ENCODE measurements at regions not wholly inside any gene's neighbourhood (a gene's known extent, or its start where the extent isn't known, plus 50 kb on each side); places are given as distances from the start of the nearest gene placed in this dataset.

DNA sequence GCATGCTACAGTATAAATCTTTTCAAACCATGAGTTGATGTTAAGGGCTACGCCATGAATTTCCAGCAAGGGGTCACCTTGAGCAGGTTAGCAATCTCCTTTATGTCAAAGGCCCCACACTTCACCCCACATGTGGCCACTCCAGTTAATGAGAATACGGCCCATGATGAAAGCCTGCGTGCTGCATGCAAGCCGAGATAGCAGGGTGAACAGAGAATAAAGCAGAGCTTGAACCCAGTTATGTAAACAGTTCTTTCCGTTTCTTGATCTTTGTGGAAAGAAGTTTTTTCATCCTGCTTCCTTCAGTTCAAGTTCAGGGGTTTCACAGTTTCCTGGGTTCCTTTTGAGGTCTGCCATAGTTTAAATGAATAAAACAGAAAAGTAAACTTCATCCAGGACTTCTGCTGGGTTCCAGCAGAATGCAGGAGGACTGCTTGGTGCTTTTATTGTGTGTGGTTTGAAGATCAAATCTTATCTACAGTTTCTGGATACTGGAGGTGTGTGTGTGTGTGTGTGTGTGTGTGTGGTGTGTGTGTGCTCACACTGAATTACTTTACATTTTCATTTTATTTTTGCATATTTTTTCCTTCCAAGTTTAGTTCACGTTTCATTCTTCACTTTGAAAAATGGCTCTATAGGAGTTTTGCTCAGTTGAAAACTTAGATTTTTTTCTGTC lies 87.1 kb downstream of the HMHB1 start:
- TF ChIP-seq, protein P1, sequence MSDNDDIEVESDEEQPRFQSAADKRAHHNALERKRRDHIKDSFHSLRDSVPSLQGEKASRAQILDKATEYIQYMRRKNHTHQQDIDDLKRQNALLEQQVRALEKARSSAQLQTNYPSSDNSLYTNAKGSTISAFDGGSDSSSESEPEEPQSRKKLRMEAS (IDR thresholded peaks at IDR 0.05) = no peak
- TF ChIP-seq RAD21 (IDR thresholded peaks at IDR 0.05; ENCODE audit: low read depth) (no peak), YY1 (IDR thresholded peaks at IDR 0.05; ENCODE audit: low read depth) (no peak), CEBPB (IDR thresholded peaks at IDR 0.05) (no peak), NFIC (IDR thresholded peaks at IDR 0.05) (no peak), FOXM1 (IDR thresholded peaks at IDR 0.05; ENCODE audit: borderline replicate concordance, low read depth) (no peak), TAF1 (IDR thresholded peaks at IDR 0.05; ENCODE audit: low read depth) (no peak), CREB1 (IDR thresholded peaks at IDR 0.05; ENCODE audit: low read depth) (no peak)

DNA sequence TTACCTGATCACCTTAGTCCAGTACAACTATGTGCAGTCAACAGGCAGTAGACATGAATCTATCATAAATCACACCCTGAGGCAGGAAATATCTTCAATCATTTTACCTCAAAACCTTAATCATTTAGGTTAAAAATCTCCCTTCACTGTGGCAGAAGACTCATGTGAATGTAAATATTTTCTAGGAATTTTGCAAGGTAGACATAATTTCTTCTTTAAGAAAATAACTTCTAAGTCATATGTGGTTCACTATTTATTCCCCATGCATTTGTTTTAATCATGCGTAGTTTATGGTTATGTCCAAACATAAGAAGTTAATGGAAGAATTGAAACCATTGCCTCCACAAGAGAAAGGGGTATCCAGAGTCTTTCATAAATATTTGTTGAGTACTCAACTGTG lies 97.0 kb downstream of the HMHB1 start:
- TF ChIP-seq TEAD4 (IDR thresholded peaks at IDR 0.05) (no peak), YY1 (IDR thresholded peaks at IDR 0.05; ENCODE audit: low read depth) (no peak), CREB1 (IDR thresholded peaks at IDR 0.05; ENCODE audit: low read depth) (no peak), EP300 (IDR thresholded peaks at IDR 0.05; ENCODE audit: borderline replicate concordance) (no peak), EGR1 (IDR thresholded peaks at IDR 0.05) (no peak), TCF12 (IDR thresholded peaks at IDR 0.05; ENCODE audit: low read depth) (no peak), RAD21 (IDR thresholded peaks at IDR 0.05; ENCODE audit: low read depth) (no peak)
- TF ChIP-seq, protein P2, sequence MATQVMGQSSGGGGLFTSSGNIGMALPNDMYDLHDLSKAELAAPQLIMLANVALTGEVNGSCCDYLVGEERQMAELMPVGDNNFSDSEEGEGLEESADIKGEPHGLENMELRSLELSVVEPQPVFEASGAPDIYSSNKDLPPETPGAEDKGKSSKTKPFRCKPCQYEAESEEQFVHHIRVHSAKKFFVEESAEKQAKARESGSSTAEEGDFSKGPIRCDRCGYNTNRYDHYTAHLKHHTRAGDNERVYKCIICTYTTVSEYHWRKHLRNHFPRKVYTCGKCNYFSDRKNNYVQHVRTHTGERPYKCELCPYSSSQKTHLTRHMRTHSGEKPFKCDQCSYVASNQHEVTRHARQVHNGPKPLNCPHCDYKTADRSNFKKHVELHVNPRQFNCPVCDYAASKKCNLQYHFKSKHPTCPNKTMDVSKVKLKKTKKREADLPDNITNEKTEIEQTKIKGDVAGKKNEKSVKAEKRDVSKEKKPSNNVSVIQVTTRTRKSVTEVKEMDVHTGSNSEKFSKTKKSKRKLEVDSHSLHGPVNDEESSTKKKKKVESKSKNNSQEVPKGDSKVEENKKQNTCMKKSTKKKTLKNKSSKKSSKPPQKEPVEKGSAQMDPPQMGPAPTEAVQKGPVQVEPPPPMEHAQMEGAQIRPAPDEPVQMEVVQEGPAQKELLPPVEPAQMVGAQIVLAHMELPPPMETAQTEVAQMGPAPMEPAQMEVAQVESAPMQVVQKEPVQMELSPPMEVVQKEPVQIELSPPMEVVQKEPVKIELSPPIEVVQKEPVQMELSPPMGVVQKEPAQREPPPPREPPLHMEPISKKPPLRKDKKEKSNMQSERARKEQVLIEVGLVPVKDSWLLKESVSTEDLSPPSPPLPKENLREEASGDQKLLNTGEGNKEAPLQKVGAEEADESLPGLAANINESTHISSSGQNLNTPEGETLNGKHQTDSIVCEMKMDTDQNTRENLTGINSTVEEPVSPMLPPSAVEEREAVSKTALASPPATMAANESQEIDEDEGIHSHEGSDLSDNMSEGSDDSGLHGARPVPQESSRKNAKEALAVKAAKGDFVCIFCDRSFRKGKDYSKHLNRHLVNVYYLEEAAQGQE (IDR thresholded peaks at IDR 0.05; ENCODE audit: low read depth) = no peak

DNA sequence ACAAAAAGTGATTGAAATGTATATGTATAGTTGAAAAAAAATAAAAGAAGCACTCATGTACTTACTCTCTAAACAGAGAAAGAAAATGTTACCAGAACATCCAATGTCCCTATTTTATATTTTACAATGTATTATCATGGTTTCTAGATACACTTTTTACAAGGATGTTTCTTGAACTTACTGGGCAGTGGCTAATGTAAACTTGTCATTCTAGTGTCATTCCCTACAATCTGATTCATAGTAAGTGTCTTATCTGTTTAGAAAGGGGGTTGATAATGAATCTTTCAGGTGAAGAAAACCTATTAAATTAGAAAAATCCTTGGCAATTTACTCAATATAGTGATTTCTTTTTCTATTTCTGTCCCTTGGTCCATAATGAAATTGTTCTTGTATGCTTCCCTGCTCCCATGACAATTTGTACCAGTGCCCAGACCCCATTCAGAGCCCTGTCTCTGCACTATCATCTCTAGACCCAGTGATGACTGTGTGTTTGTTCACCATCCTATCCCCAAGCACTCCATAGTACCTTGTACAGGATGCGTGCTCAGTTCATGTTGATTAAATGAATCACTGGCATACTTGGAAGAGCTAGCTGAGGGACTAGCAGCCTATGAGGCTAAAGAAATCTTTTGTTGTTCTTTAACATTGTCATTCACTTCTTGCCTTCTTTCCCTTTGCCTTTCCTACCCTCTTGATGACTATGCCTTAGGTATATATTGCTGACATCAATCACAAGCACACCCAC lies 101.2 kb downstream of the HMHB1 start:
- TF ChIP-seq CEBPB (IDR thresholded peaks at IDR 0.05) (no peak), TCF12 (IDR thresholded peaks at IDR 0.05; ENCODE audit: low read depth) (no peak), YY1 (IDR thresholded peaks at IDR 0.05; ENCODE audit: low read depth) (no peak), EP300 (IDR thresholded peaks at IDR 0.05; ENCODE audit: borderline replicate concordance) (no peak), EGR1 (IDR thresholded peaks at IDR 0.05) (no peak), RAD21 (IDR thresholded peaks at IDR 0.05; ENCODE audit: low read depth) (no peak), FOXM1 (IDR thresholded peaks at IDR 0.05; ENCODE audit: borderline replicate concordance, low read depth) (no peak), TEAD4 (IDR thresholded peaks at IDR 0.05) (no peak), NFIC (IDR thresholded peaks at IDR 0.05) (no peak), ZBTB7A (IDR thresholded peaks at IDR 0.05; ENCODE audit: low read depth) (no peak), CREB1 (IDR thresholded peaks at IDR 0.05; ENCODE audit: low read depth) (no peak), TAF1 (IDR thresholded peaks at IDR 0.05; ENCODE audit: low read depth) (no peak)
- TF ChIP-seq, protein P2 (IDR thresholded peaks at IDR 0.05; ENCODE audit: low read depth) = no peak
- TF ChIP-seq, protein P3, sequence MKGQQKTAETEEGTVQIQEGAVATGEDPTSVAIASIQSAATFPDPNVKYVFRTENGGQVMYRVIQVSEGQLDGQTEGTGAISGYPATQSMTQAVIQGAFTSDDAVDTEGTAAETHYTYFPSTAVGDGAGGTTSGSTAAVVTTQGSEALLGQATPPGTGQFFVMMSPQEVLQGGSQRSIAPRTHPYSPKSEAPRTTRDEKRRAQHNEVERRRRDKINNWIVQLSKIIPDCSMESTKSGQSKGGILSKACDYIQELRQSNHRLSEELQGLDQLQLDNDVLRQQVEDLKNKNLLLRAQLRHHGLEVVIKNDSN (IDR thresholded peaks at IDR 0.05) = no peak
- TF ChIP-seq, protein P1 (IDR thresholded peaks at IDR 0.05) = no peak

DNA sequence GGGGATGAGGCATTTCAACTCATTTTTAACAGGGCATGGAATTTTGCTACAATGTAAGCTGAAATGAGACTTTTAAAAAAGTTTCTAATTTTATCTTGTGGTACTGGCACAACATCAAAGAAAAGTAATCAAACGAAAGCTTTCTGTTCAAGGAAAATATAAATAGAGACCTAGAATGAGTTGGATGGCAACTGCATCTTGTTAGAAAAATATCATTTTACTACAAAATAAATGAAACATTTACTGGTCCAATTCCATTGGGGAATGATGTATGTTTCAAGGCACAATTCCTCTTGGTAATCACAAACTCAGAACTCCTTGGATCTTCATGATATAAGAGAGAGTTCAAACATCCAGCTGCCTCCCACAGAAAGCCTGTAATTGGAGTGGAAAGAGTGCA lies 102.8 kb downstream of the HMHB1 start:
- TF ChIP-seq ZBTB7A (IDR thresholded peaks at IDR 0.05; ENCODE audit: low read depth) = no peak
- TF ChIP-seq TEAD4 (IDR thresholded peaks at IDR 0.05) = no peak
- TF ChIP-seq, protein P1 (IDR thresholded peaks at IDR 0.05) = no peak
- no peak for TF ChIP-seq NFIC (IDR thresholded peaks at IDR 0.05)
- TF ChIP-seq TAF1 (IDR thresholded peaks at IDR 0.05; ENCODE audit: low read depth) = no peak
- no peak for TF ChIP-seq RAD21 (IDR thresholded peaks at IDR 0.05; ENCODE audit: low read depth)
- no peak for TF ChIP-seq YY1 (IDR thresholded peaks at IDR 0.05; ENCODE audit: low read depth)
- no peak for TF ChIP-seq TCF12 (IDR thresholded peaks at IDR 0.05; ENCODE audit: low read depth)
- TF ChIP-seq, protein P2 (IDR thresholded peaks at IDR 0.05; ENCODE audit: low read depth) = no peak
- TF ChIP-seq FOXM1 (IDR thresholded peaks at IDR 0.05; ENCODE audit: borderline replicate concordance, low read depth) = no peak
- no peak for TF ChIP-seq CEBPB (IDR thresholded peaks at IDR 0.05)
- no peak for TF ChIP-seq EGR1 (IDR thresholded peaks at IDR 0.05)
- TF ChIP-seq, protein P3 (IDR thresholded peaks at IDR 0.05) = no peak
- no peak for TF ChIP-seq CREB1 (IDR thresholded peaks at IDR 0.05; ENCODE audit: low read depth)
- no peak for TF ChIP-seq EP300 (IDR thresholded peaks at IDR 0.05; ENCODE audit: borderline replicate concordance)

Data from Ishikawa (cell line).